B cell (primary cell): ENCODE measurements at regions not wholly inside any gene's neighbourhood (a gene's known extent, or its start where the extent isn't known, plus 50 kb on each side); places are given as distances from the start of the nearest gene placed in this dataset.

Experiments used
- CTCF ChIP-seq: fragments of 200-600 bp; IDR thresholded peaks from one replicate; pipeline ENCODE4 v1.8.0; 2022; ENCODE audit warnings: antibody characterized with exemption, mild to moderate bottlenecking
- EZH2 ChIP-seq: IDR thresholded peaks from 2 replicates; pipeline ENCODE4 v1.6.1; 2012; ENCODE audit warnings: borderline replicate concordance, low read depth, mild to moderate bottlenecking, moderate library complexity, low read length; ENCODE audit not compliant: insufficient read depth, poor library complexity, severe bottlenecking

- TF ChIP-seq CTCF (no peak), EZH2 (no peak)
Measured at GRCh38 chr20:1769491-1769890, 111.9 kb upstream of the SIRPG start.
